ENCODE measurements at regions not wholly inside any gene's neighbourhood (a gene's known extent, or its start where the extent isn't known, plus 50 kb on each side); places are given as distances from the start of the nearest gene placed in this dataset.
"Not testable (repeated sequence)": the region's sequence is repeated elsewhere in the genome, so short reads cannot be mapped to it uniquely, and the experiment has no call there.

DNA sequence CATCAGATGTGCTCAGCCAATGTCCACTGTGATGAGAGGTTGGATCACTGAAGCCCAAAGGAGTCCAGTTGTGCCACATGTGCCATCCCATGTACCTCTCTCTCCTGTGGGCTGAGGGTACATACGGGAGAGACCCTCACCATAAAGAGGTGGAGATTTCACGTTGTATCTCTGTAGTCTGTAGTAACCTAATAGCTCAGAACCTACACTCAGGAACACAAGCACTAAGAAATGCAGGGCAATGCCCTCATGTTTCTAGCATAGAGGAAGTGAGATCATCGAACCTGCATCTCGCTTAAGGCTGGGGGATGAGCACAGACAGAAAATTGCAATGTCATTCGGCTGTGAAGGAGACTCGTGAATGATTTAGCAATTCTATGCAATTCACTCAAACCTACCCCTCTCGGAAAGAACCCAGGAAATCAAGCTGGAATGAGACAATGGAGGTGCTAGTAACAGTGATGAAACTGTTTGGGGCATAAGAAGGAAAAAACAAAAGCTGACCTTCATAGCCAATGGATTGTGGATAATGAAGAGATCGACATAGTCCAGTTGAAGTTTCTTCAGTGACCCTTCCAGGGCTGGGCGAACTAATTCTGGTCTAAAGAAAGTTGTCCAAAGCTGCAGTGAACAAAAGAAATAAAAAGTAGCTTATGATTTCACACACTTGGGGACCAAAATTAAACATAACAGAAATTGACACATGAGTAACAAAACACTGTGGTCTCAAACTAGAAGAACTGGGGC is 80.3 kb upstream of the UCN3 start:
- peak overlapping the region; percentile 36 to 91 (median 77); a peak in 21 of 22 replicates for H3K27ac ChIP-seq

GRCh38 chr10:5285186-5285585 is 79.6 kb upstream of the UCN3 start:
- Histone ChIP-seq H3K4me1 (peaks cover 0 to 68% (median 26%) of the 10 kb centered on the region in 10 experiments; a peak in 17 of 20 replicates), H3K4me3 (no peak overlapping the region), H3K4me2 (peak overlapping the region in 7 of 11 experiments; percentile 64 to 86 (median 80); a peak in 13 of 22 replicates), H3K27me3 (no peaks in the 10 kb centered on the region), H3K9ac (peak overlapping the region in 8 of 11 experiments; percentile 30 to 76 (median 56); a peak in 10 of 22 replicates), H4K20me1 (no peaks in the 10 kb centered on the region), H3K27ac (peak overlapping the region in 10 of 11 experiments; percentile 60 to 91 (median 78); a peak in 19 of 22 replicates), H3K36me3 (no peaks in the 10 kb centered on the region), H3K9me3 (replicated peaks in 1 of 11) (peaks cover 0 to 44% (median 9%) of the 10 kb centered on the region in 11 experiments; a peak in 13 of 22 replicates)
- no peak for TF ChIP-seq Cebpa-rat (IDR thresholded peaks at IDR 0.05)

More for the DNA sequence above, 80.3 kb upstream of the UCN3 start:
- peak overlapping the region in 9 of 11 experiments; percentile 27 to 76 (median 54); a peak in 16 of 22 replicates for H3K9ac ChIP-seq
- peaks cover 0 to 37% (median 4%) of the 10 kb centered on the region in 11 experiments; a peak in 12 of 22 replicates for H3K9me3 ChIP-seq (replicated peaks in 1 of 11)
- no peaks in the 10 kb centered on the region for H3K36me3 ChIP-seq
- peaks cover 0 to 63% (median 24%) of the 10 kb centered on the region in 10 experiments; a peak in 17 of 20 replicates for H3K4me1 ChIP-seq
- H3K4me3 ChIP-seq: no peak overlapping the region
- no peaks in the 10 kb centered on the region for H3K27me3 ChIP-seq
- peak overlapping the region in 10 of 11 experiments; percentile 2 to 86 (median 72); a peak in 18 of 22 replicates for H3K4me2 ChIP-seq
- TF ChIP-seq Cebpa-rat (IDR thresholded peaks at IDR 0.05): peak in 9 of 11 experiments; percentile 8 to 83 (median 56); a peak in 12 of 22 replicates
- H4K20me1 ChIP-seq: no peaks in the 10 kb centered on the region

- H3K4me3 ChIP-seq: no peak overlapping the region
- no peaks in the 10 kb centered on the region for H3K27me3 ChIP-seq
- H3K36me3 ChIP-seq: no peaks in the 10 kb centered on the region
- peaks cover 0 to 62% (median 13%) of the 10 kb centered on the region in 11 experiments; a peak in 14 of 22 replicates for H3K9me3 ChIP-seq (replicated peaks in 1 of 11)
- no peaks in the 10 kb centered on the region for H4K20me1 ChIP-seq
- H3K9ac ChIP-seq: no peak overlapping the region
- H3K4me2 ChIP-seq: no peak overlapping the region
- peaks cover 18 to 80% (median 53%) of the 10 kb centered on the region in 10 experiments for H3K4me1 ChIP-seq
- no peak for TF ChIP-seq Cebpa-rat (IDR thresholded peaks at IDR 0.05)
- peak overlapping the region in 3 of 11 experiments; percentile 0 to 56 (median 2); a peak in 3 of 22 replicates for H3K27ac ChIP-seq
These were observed 76.4 kb upstream of the UCN3 start for GRCh38 chr10:5288359-5288758.

DNA sequence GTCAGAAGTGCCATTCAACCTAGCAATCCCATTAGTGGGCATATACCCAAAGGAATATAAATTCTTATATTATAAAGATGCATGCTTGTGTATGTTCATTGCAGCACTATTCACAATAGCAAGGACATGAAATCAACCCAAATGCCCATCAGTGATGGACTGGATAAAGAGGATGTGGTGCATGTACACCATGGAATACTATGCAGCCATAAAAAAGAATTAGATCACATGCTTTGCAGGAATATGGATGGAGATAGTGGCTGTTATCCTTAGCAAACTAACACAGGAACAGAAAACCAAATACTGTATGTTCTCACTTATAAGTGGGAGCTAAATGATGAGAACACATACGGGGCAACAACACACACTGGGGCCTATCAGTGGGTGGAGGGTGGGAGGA is 75.5 kb upstream of the UCN3 start:
- Histone ChIP-seq H3K4me1 (peaks cover 26 to 80% (median 53%) of the 10 kb centered on the region in 10 experiments), H3K9me3 (replicated peaks in 1 of 11) (peaks cover 0 to 62% (median 13%) of the 10 kb centered on the region in 11 experiments; a peak in 14 of 22 replicates)

GRCh38 chr10:5291501-5292195 is 73.1 kb upstream of the UCN3 start:
- peak in 9 of 11 experiments; percentile 66 to 92 (median 81); a peak in 16 of 22 replicates for TF ChIP-seq Cebpa-rat (IDR thresholded peaks at IDR 0.05)
- Histone ChIP-seq H3K36me3 (peaks cover 0 to 5% (median 0%) of the 10 kb centered on the region in 11 experiments; a peak in 1 of 22 replicates), H4K20me1 (no peaks in the 10 kb centered on the region), H3K4me3 (peak overlapping the region in 6 of 10 experiments; percentile 1 to 48 (median 33); a peak in 7 of 20 replicates), H3K9ac (peak overlapping the region; percentile 45 to 85 (median 74)), H3K27me3 (no peaks in the 10 kb centered on the region), H3K27ac (peak overlapping the region; percentile 78 to 99 (median 94)), H3K4me1 (peaks cover 27 to 81% (median 57%) of the 10 kb centered on the region in 10 experiments), H3K4me2 (peak overlapping the region; percentile 52 to 85 (median 77)), H3K9me3 (replicated peaks in 1 of 11) (peaks cover 0 to 66% (median 13%) of the 10 kb centered on the region in 11 experiments; a peak in 15 of 22 replicates)

More for the DNA sequence above, 75.5 kb upstream of the UCN3 start:
- not testable (repeated sequence) for H3K9ac ChIP-seq, H3K36me3 ChIP-seq, H3K4me2 ChIP-seq, H3K4me3 ChIP-seq, H3K27me3 ChIP-seq, H4K20me1 ChIP-seq
- H3K27ac ChIP-seq: peak overlapping the region in 4 of 11 experiments; percentile 97 to 99 (median 98); a peak in 4 of 22 replicates

GRCh38 chr10:5292196-5292735 is 72.5 kb upstream of the UCN3 start:
- TF ChIP-seq Cebpa-rat (IDR thresholded peaks at IDR 0.05): no peak
- H3K9me3 ChIP-seq (replicated peaks in 1 of 11): peaks cover 0 to 69% (median 13%) of the 10 kb centered on the region in 11 experiments; a peak in 15 of 22 replicates
- H3K4me2 ChIP-seq: peak overlapping the region; percentile 52 to 85 (median 77)
- peak overlapping the region; percentile 78 to 99 (median 94) for H3K27ac ChIP-seq
- H3K4me3 ChIP-seq: peak overlapping the region in 6 of 10 experiments; percentile 1 to 48 (median 33); a peak in 8 of 20 replicates
- peaks cover 27 to 82% (median 61%) of the 10 kb centered on the region in 10 experiments for H3K4me1 ChIP-seq
- H4K20me1 ChIP-seq: no peaks in the 10 kb centered on the region
- peaks cover 0 to 7% (median 0%) of the 10 kb centered on the region in 11 experiments; a peak in 1 of 22 replicates for H3K36me3 ChIP-seq
- H3K9ac ChIP-seq: peak overlapping the region; percentile 45 to 85 (median 74)
- no peaks in the 10 kb centered on the region for H3K27me3 ChIP-seq

GRCh38 chr10:5292970-5293369 is 71.8 kb upstream of the UCN3 start:
- H4K20me1 ChIP-seq, H3K36me3 ChIP-seq, H3K27me3 ChIP-seq: not testable (repeated sequence)
- peaks cover 0 to 69% (median 13%) of the 10 kb centered on the region in 11 experiments; a peak in 15 of 22 replicates for H3K9me3 ChIP-seq (replicated peaks in 1 of 11)
- H3K4me2 ChIP-seq: peak overlapping the region; percentile 39 to 85 (median 74); a peak in 19 of 22 replicates
- H3K4me3 ChIP-seq: peak overlapping the region in 1 of 10 experiments; percentile 22; a peak in 2 of 20 replicates
- peak overlapping the region in 10 of 11 experiments; percentile 78 to 99 (median 96); a peak in 19 of 22 replicates for H3K27ac ChIP-seq
- H3K4me1 ChIP-seq: peaks cover 27 to 84% (median 68%) of the 10 kb centered on the region in 10 experiments
- H3K9ac ChIP-seq: peak overlapping the region in 6 of 11 experiments; percentile 22 to 85 (median 78); a peak in 8 of 22 replicates
